GM21515 (cell line): ENCODE measurements at regions not wholly inside any gene's neighbourhood (a gene's known extent, or its start where the extent isn't known, plus 50 kb on each side); places are given as distances from the start of the nearest gene placed in this dataset.
"Not testable (repeated sequence)": the region's sequence is repeated elsewhere in the genome, so short reads cannot be mapped to it uniquely, and the experiment has no call there.

ENCODE experiments used
- ATAC-seq: cut with Tn5 transposase; IDR thresholded peaks from one replicate; pipeline ENCODE4 v1.9.1; 2021; ENCODE audit not compliant: unreplicated experiment

GRCh38 chr20:30164389-30164788, 1093.1 kb upstream of the DEFB115 start:
- ATAC-seq = not testable (repeated sequence)

DNA sequence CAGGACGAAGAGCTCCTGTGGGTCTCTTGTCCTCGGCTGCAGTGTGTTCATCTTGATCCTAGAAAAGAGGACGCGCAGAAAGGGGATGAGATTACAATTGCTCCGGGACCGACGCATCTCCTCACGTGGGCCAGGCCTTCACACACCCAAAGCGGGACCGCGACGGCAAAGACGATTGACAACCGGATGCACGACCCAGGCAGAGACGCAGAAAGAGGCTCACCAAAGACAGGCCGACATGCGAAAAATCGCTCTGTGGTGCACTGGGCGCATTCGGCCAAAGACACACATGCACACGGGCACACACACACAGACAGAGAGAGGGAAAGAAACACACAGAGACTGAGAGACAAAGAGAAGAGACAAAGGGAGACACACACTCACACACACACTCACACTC, 1089.9 kb upstream of the DEFB115 start:
- ATAC-seq = no peak

- no peak for ATAC-seq
Observed at GRCh38 chr20:30168025-30168799, 1089.3 kb upstream of the DEFB115 start.

DNA sequence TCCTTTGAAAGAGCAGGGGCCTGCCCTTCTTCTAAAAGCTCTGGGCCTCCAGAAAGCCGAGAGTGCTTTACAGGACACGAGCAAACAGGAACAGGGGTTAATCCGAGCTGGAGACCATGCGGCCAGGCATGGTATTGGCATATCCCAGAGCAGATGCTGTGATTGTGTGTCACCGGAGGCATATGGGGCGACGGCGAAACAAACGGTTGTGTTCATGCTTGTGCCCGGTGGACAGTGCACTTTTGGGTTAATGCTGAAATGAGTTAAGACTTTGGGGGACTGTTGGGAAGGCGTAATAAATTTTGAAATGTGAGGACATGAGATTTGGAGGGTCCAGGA, 1088.7 kb upstream of the DEFB115 start:
- no peak for ATAC-seq

- no peak for ATAC-seq
Observed at GRCh38 chr20:30175681-30176080, 1081.8 kb upstream of the DEFB115 start.

DNA sequence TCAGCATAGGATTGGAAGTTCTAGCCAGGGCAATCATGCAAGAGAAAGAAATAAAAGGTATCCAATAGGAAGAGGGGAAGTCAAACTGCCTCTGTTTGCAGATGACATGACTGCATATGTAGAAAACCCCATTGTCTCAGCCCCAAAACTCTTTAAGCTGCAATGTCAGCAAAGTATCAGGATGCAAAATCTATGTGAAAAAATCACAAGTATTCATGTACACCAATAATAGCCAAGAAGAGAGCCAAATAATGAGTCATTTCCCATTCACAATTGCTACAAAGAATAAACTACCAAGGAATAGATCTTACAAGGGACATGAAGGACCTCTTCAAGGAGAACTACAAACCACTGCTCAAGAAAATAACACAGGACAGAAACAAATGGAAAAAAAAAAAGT, 1074.3 kb upstream of the DEFB115 start:
- ATAC-seq = not testable (repeated sequence)

DNA sequence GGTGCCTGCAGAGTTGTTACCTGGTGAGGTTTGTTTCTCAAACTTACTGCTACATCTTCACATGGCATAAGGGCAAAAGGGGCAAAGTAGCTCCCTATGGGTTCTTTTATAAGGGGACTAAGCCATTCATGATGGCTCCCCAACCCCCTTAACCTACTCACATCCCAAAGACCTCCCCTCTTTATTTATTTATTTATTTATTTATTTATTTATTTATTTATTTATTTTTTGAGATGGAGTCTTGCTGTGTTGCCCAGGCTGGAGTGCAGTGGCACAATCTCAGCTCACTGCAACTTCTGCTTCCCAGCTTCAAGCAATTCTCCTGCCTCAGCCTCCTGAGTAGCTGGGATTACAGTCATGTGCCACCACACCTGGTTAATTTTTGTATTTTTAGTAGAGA, 1065.7 kb upstream of the DEFB115 start:
- not testable (repeated sequence) for ATAC-seq

GRCh38 chr20:30234477-30234876, 1023.0 kb upstream of the DEFB115 start:
- not testable (repeated sequence) for ATAC-seq

- not testable (repeated sequence) for ATAC-seq
Observed at GRCh38 chr20:30275073-30275472, 982.4 kb upstream of the DEFB115 start.

GRCh38 chr20:30281584-30282197, 975.8 kb upstream of the DEFB115 start:
- no peak for ATAC-seq

DNA sequence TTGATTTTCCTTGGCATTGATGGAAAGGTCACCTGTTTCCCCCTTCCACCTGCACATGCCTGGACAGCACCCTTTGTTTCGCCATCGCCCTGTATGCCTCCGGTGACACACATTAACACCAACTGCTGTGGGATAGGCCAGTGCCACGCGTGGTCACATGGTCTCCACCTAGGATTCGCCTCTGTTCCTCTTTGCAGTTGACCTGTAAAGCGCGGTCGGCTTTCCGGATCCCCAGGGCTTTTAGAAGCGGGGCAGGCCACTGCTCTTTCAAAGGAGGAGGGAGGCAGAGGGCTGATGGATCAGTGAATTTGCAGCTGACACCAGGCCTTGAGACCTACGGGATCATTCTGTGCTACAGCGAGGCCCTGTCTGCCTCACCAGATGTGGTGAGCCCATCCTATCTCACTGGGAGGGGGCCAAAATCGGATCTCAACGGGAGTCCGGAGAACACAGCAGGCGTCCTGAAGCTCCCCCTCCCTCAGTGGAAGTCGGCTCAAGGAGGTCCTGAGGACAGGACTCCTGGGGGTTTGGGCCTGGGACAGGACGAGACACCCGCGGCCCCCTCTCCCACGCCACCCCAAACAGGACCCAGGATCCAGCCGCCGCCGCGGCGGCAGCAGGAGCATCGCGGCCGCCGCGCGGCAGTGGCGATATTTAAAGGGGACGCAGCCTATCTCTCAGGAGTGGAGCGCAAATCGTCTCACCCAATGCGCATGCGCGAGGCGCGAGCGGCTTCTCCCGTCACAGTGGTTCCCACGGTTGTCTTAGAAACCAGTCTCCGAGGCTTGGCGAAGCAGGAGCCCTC, 973.8 kb upstream of the DEFB115 start:
- not testable (repeated sequence) for ATAC-seq

DNA sequence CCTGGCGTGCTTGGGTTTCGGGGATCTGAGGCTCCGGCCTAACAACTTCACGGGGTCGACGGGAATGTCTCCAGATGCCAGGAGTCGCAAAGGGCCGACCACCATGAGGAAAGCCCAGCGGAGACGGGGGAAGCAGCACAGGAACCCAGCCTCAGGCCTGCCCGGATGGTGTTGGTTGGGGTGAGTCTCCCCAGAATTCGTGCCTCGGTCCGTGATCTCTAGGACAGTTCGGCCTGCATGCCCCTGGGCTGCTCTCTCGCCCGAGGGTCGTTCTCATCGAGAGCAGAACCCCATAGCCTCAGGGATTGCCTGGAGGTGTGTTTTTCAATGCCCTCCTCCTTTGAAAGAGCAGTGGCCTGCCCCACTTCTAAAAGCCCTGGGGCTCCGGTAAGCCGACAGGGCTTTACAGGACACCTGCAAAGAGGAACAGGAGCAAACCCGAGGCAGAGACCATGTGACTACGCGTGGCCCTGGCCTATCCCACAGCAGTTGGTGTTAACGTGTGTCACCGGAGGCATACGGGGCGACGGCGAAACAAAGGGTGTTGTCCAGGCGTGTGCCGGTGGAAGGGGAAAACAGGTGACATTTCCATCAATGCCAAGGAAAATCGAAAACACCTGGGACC, 973.1 kb upstream of the DEFB115 start:
- ATAC-seq = no peak

DNA sequence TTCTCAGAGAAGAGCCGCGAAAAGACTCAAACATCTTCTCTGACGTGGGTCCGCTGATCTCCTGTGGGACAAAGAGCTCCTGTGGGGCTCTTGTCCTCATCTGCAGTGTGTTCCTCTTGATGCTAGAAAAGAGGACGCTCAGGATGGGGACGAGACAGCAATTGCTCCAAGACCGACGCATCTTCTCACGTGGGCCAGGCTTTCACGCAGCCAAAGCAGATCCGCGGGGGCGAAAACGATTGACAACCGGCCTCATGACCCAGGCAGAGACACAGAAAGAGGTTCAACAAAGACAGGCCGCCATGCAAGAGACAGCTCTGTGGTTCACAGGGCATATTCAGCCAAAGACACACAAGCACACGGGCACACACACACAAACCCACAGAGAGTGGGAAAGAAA, 971.8 kb upstream of the DEFB115 start:
- ATAC-seq = no peak

DNA sequence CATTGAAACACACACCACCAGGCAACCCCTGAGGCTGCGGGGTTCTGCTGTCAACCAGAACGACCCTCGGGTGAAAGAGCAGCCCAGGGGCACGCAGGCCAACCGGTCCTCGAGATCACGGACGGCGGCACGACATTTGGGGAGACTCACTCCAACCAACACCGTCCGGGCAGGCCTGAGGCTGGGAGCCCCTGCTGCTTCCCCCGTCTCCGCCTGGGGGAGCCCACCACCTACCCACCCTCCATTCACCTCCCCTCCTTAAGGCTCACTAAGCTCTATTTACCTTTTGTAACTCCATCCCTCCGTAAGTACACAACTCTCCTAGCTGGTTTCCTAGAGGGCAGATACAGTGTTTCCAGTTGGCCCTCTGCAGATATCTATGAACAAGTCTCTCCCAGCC, 971.3 kb upstream of the DEFB115 start:
- no peak for ATAC-seq

DNA sequence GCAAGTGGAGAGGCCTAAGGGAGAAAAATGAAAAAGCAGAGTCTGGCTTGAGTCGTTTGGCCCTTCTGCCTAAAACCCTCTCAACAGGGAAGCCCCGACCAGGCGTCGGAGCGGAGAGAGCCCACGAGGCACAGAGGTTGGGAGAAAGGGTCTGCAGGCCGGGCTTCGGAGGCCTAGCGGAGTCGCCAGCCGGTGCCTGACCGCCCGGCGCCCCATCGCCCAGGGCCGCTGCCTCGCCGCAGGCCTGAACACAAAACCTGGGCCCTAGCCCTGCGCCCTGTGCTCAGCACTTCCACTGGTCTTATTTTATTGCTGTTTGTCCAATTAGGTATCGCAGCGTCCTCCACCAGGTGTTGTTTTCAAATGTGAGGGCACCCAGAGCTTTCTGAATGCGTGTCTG, 970.0 kb upstream of the DEFB115 start:
- not testable (repeated sequence) for ATAC-seq

DNA sequence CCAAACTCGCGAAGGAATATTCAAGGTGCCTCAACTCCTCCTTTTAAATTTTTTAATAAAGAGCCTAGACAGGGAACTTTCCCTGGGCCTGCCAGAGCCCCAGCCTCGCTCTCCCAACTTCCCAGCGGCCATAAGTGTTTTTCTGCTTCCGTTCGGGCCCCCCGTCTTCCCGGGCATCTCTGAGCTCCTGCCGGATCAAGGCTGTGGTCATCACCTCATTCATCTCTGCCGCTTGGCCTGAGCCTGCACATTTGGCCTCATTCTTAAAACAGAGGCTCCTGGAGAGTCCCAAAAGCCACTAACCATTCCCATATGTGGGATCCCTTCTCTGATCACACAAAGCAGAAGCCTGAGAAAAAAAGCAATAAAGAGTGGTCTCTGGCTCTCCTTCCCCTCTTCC, 969.1 kb upstream of the DEFB115 start:
- ATAC-seq = no peak

GRCh38 chr20:30289049-30289448, 968.4 kb upstream of the DEFB115 start:
- not testable (repeated sequence) for ATAC-seq

GRCh38 chr20:30289711-30290141, 967.7 kb upstream of the DEFB115 start:
- not testable (repeated sequence) for ATAC-seq

DNA sequence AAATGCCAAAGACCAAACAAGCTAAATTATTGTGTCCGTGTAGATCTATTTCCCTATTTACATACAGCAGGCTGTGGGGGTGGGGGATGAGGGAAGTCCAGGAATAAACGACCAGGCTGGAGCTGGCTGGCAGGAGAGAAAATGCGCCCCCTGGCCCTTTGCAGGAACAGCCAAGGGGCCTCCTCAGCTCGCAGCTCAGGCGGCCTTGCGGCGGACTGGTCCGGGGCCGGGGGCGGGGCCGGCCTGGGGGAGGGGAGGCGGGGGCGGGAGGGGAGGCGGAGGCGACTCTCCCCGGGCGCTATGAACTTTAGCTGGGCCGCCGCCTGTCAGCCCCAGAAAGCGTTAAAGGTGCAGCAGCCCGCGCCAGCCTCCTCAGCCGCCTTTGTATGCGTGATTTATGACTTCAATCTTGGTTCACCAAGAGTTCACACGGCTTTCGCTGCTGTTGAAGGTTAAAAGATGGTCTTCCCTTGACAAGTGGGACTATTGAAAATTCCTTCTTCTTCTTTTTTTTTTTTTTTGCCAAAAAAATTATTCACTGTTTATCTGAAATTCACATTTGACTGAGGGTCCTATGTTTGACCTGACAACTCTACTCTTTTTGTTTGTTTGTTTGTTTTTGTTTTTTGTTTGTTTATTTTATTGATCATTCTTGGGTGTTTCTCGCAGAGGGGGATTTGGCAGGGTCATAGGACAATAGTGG, 967.0 kb upstream of the DEFB115 start:
- not testable (repeated sequence) for ATAC-seq

- ATAC-seq = not testable (repeated sequence)
Observed at GRCh38 chr20:30291064-30291379, 966.4 kb upstream of the DEFB115 start.

DNA sequence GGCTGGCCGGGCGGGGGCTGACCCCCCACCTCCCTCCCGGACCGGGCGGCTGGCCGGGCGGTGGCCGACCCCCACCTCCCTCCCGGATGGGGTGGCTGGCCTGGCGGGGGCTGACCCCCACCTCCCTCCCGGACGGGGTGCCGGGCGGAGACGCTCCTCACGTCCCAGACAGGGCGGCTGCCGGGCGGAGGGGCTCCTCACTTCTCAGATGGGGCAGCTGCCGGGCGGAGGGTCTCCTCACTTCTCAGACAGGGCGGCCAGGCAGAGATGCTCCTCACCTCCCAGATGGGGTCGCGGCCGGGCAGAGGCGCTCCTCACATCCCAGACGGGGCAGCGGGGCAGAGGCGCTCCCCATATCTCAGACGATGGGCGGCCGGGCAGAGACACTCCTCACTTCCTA, 965.8 kb upstream of the DEFB115 start:
- ATAC-seq = not testable (repeated sequence)
